HG02610 (cell line): ENCODE measurements at regions not wholly inside any gene's neighbourhood (a gene's known extent, or its start where the extent isn't known, plus 50 kb on each side); places are given as distances from the start of the nearest gene placed in this dataset.

Source experiments
- ATAC-seq: cut with Tn5 transposase; IDR thresholded peaks from one replicate; pipeline ENCODE4 v1.9.1; 2021; ENCODE audit warnings: mild to moderate bottlenecking, moderate library complexity; ENCODE audit not compliant: unreplicated experiment

GRCh38 chr6:159444056-159444760, 248.8 kb downstream of the SOD2 start:
- ATAC-seq: no peak

DNA sequence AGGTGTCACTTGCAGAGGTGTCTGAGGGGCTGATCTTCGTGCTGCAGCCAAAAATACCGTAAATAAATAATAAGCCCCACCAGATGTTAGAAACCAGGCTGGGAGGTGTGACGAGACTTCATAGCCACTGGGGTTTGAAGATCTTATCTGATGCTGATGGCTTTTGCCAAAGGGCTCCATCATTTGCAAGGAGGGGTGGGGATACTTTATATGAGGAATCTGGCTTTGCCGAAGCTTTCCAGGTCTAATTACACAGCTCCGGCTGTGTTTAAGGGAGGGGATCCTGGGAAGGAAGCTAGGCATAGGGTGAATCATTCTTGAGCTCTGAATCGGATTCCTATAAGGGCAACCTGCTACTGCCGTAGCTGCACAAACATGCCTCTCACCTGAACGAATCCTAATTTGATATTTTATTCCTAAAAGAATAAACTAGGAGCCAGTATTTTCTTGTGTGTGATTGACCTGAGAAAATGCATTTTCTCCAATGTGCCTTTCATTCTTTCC, 249.6 kb downstream of the SOD2 start:
- no peak for ATAC-seq

GRCh38 chr6:159441704-159441981, 251.4 kb downstream of the SOD2 start:
- no peak for ATAC-seq

DNA sequence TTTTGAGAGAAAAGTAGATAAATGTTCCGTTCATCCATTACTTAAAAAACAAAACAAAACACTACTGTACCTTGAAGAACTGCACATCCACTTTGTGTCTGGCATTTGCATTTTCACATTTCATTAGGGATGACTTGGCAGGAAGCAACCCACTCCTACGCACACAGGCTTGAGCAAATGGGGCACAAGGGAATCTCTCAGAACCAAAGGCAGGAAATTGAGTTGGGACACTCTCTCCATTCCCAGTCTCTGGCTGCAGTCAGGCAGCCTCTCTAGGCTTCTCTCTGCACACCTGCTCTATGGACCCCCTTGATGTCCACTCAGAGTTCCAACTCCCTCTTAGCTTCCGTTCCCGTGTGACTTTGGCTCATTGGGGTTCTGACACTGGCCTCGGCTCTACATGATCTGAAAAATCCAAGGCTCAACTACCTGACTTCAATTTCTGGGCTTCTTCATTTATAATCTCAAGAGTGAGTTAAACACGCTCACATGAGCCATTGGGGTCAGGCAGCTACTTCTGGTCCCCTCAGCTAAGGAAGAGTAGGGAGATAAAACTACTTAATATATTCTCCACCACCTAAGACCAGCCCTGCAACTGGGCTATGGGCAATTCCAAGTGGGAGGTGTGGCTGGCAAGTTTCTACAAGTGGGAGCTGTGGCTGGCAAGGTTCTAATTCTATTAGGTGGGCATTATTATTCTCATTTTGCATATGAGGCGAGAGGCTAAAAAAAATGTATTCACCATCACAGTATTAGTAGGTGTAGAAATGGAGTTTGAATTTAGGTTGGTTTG, 251.9 kb downstream of the SOD2 start:
- no peak for ATAC-seq

DNA sequence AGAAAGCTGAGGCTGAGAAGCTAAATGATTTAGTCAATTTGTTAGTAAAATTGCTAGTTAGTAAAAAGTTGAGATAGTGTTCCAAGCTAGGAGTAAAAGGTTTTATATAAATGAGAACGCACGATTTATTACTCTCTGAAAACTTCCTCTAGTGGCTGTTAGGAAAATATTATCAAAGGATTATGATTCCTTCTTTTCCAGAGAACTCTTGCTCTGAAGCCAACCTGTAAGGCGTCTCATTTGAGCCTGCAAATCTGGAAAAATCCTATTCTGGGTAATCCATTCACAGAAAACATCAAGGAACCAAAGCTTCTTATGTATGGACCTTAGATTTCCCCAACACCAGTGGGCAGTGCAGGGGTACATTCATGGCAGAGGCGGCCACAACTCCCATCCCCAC, 252.7 kb downstream of the SOD2 start:
- no peak for ATAC-seq

DNA sequence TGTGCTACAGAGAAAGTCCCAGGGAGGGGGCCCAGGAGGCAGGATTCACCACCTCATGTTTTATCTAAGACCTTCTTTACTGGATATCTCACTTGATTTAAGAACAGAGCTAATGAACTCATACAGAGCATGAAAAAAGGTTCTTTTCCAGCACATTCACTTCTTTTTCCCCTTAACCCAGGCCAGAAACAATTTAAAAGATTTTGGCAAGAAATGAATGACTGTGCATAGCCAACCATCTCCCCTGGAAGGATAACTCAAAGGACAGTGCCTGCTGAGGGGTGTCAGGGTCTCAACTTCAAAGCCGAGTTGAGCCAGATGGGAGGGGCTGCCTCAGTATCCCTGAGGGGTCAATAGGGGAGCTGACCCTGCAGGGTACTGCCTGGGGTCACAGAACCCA, 253.4 kb downstream of the SOD2 start:
- no peak for ATAC-seq

DNA sequence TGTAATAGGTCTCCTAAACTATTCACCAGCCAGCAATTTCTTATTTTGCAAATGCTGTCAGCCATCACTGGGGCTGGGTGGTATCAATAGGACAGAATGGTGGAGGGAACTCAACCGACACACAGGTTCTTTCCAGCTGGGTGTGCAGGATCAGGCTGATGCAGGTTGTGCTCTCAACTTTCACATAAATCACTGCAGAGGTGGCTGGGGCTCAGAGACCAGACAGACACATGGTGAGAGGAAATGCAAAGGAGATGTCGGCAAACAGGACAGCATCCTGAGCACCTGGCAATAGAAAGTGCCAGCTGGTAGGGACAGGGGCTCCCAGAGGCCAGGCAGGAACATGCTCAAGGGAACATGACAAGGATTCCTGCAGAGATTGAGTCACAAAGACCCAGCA, 254.9 kb downstream of the SOD2 start:
- ATAC-seq: no peak

- ATAC-seq: no peak
Observed at GRCh38 chr6:159436581-159436980, 256.5 kb downstream of the SOD2 start.

GRCh38 chr6:159435701-159436100, 257.3 kb downstream of the SOD2 start:
- ATAC-seq: no peak

DNA sequence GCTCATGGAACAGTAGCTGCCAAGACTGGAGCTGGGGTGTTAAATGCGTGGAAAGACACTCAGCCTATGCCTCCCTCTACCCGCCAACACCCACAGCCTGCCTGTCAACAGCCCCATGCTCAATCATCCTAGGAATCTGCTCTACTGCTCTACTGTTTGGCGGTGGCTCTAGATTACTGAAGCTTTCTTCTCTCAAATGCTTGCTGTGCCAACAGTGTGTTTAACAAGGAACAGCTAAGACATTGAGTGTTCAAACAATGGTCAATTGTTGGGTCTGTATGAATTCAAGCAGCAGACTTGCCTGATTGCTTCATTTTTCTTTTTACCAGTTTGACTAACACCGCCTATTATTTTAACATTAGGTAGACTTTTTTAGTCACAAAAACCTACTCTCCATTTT, 258.6 kb downstream of the SOD2 start:
- ATAC-seq: no peak

- ATAC-seq: no peak
Observed at GRCh38 chr6:159433550-159433949, 259.5 kb downstream of the SOD2 start.

DNA sequence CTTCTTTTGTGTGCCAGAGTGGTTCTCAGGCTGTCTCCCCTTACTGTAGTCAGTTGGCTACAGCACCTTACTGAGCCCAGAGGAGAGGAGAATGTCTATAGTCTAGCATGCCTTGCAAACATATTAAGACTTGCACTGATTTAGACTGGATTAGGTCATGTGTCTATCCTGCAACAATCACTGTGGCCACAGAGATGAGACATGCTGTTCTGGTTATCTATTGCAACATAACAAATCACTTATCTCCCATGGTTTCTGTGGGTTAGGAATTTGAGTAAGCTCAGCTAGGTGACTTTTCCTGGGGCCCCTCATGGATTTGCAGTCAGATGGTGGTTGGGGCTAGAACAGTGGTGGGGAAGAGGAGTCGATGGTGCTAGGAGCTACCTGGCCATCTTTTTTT, 261.3 kb downstream of the SOD2 start:
- no peak for ATAC-seq

GRCh38 chr6:159430323-159430722, 261.1 kb downstream of the FNDC1 start:
- ATAC-seq: no peak

DNA sequence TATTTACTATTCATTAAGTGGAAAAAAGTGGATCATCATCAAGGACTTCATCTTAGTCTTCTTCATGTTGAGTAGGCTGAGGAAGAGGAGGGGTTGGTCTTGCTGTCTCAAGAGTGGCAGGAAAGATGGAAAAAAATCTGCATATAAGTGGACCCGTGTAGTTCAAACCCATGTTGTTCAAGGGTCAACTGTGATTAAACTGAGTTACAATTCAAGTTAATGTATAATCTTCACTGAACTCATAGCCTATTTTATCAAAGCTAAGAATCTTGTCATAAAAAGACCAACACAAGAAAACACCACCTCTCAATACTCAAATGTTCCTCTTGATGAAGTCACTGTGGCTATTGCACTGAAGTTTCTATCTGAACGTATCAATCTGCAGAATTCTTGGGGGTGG, 260.2 kb downstream of the FNDC1 start:
- no peak for ATAC-seq

DNA sequence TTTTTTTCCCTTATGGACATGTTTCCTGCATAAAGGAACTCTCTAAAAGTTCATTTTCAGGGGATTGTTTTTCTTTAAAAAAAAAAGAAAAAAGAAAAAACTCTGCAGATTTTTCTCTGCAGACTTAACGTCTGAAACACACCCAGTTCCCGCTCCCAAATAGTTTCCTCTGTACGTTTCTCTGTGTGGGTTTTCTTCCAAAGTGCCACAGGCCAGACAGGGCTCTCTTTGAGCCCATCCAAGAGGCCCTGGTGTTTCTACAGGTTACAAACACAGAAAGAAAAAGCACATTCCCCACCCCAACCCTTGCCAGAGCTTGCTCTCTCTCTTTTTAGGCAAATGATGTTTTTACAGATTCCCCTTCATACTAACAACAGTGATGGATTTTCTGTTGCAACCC, 258.6 kb downstream of the FNDC1 start:
- no peak for ATAC-seq

DNA sequence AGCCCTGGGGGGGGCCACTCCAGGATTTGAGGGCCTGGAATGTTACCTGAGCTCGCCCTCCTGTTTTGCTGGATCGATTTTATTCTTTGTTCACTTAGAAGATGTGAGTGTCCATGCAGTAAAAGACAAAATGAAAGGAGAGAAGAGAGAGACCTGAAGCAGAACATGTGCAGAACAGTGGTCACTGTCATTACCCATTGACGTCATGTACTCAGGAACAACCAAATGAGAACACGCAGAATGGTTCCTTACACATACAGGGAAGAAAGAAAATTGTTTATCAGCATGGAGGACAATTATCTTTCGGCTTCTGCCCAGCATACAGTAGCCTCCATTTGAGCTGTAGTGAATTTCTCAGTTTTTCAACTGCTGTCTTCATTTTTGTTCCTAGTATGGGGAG, 258.1 kb downstream of the FNDC1 start:
- ATAC-seq: no peak

GRCh38 chr6:159425421-159425820, 256.2 kb downstream of the FNDC1 start:
- no peak for ATAC-seq

- no peak for ATAC-seq
Observed at GRCh38 chr6:159422041-159422984, 253.1 kb downstream of the FNDC1 start.

DNA sequence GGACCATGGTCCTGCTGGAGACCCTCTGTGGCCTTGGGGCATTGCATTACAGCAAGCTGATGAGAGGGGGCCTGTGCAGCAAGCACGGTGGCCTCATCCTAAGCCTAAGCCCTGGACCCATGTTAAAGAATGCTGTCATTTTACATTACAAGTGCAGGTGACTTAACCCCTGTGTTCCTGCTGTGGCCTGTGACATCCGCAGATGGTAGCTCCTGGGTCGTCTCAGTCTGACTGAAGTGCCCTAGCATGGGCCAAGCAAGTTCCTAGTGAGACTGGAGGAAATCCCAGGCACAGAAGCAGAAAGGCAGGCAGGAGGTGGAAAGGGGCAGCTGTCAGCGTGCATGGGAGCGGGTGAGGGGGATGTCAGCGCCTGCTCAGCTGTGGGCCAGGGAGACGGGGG, 252.4 kb downstream of the FNDC1 start:
- ATAC-seq: no peak

- ATAC-seq: no peak
Observed at GRCh38 chr6:159418997-159419396, 249.8 kb downstream of the FNDC1 start.

GRCh38 chr6:159416891-159417560, 247.8 kb downstream of the FNDC1 start:
- ATAC-seq: no peak
